K562 (cell line): ENCODE measurements at regions not wholly inside any gene's neighbourhood (a gene's known extent, or its start where the extent isn't known, plus 50 kb on each side); places are given as distances from the start of the nearest gene placed in this dataset.

Source experiments
- ATAC-seq: fragments of 200-7000 bp; cut with Tn5 transposase; 3 replicates; pipeline ENCODE4 v1.9.1; 2020; ENCODE audit warnings: moderate library complexity
- BruUV-seq: library from RNA; stranded (reverse); fragments of 400-500 nt; replicated peaks from 2 replicates; lab custom pipeline; 2021; lab: Mats Ljungman, UMichigan
- CTCF ChIA-PET: fragments of 300-600 bp; formaldehyde crosslinking; extraction: SDS; loops from one replicate; lab custom pipeline; 2021; ENCODE audit warnings: low intra/inter-chr PET ratio; lab: Yijun Ruan, JAX
- POLR2A ChIA-PET: fragments of 300-600, 350-650 bp; sonication (Branson Sonifier 250); formaldehyde crosslinking; extraction: SDS; loops from one replicate; lab custom pipeline; 2021; ENCODE audit warnings: antibody characterized with exemption, inconsistent platforms; lab: Yijun Ruan, JAX
- DNase-seq, 4 experiments: peaks; one replicate each; pipeline versions ENCODE4 v3.0.0 to v3.0.0-alpha.2; 2011 to 2018; ENCODE audit warnings: low spot score in 3 of 4, mixed read lengths in 3 of 4; ENCODE audit errors: extremely low read depth in 1 of 4
- FAIRE-seq: peaks from 2 replicates; lab custom pipeline; 2011; peaks lifted over from hg19 to GRCh38; lab: Jason Lieb, UNC
- H2AFZ ChIP-seq: 2 replicates; pipeline ENCODE4 v1.6.0; 2011; ENCODE audit warnings: low read depth, low read length, control low read depth, inconsistent platforms
- H3K27ac ChIP-seq: fragments of 200-600 bp; 3 replicates; pipeline ENCODE4 v1.8.0; 2011; ENCODE audit warnings: low read depth, mild to moderate bottlenecking, control low read depth, inconsistent platforms, low read length, moderate library complexity, mixed read lengths; ENCODE audit errors: extremely low read depth
- H3K27me3 ChIP-seq, 2 experiments: fragments of 300-600 bp in 1 of 2; 2 replicates in 1 of 2; 3 replicates in 1 of 2; pipeline versions ENCODE4 v1.6.0 to v1.8.0; 2011; ENCODE audit warnings: inconsistent platforms in 2 of 2, low read length in 2 of 2, mild to moderate bottlenecking in 1 of 2, mixed read lengths in 1 of 2, moderate library complexity in 1 of 2; ENCODE audit not compliant: control insufficient read depth in 2 of 2, insufficient read depth in 2 of 2
- H3K36me3 ChIP-seq: fragments of 300-600 bp; 3 replicates; pipeline ENCODE4 v1.8.0; 2011; ENCODE audit warnings: mild to moderate bottlenecking, low read length, inconsistent platforms; ENCODE audit not compliant: control insufficient read depth, insufficient read depth
- H3K4me1 ChIP-seq, 2 experiments: fragments of 200-600 bp in 1 of 2; replicated peaks in 1 of 2; 2 replicates in 1 of 2; 3 replicates in 1 of 2; pipeline versions ENCODE4 v1.5.1 to v1.8.0; 2011; ENCODE audit warnings: inconsistent platforms in 2 of 2, low read length in 2 of 2, mild to moderate bottlenecking in 1 of 2, mixed read lengths in 1 of 2, moderate library complexity in 1 of 2; ENCODE audit not compliant: control insufficient read depth in 2 of 2, insufficient read depth in 2 of 2
- H3K4me2 ChIP-seq: 2 replicates; pipeline ENCODE4 v1.6.1; 2011; ENCODE audit warnings: low read length, control low read depth, inconsistent platforms, mixed read lengths; ENCODE audit not compliant: insufficient read depth
- H3K4me3 ChIP-seq: fragments of 200-600 bp; sonication (generic), shearing (Covaris generic); 2 replicates; pipeline ENCODE4 v1.5.1; 2016; ENCODE audit warnings: control low read depth, inconsistent platforms
- H3K79me2 ChIP-seq: fragments of 200-600 bp; 3 replicates; pipeline ENCODE4 v1.8.0; 2011; ENCODE audit warnings: low read length, inconsistent platforms; ENCODE audit not compliant: control insufficient read depth, insufficient read depth
- H3K9ac ChIP-seq, 2 experiments: 2 replicates each; pipeline versions ENCODE4 v1.6.0 to v1.6.1; 2011; ENCODE audit warnings: low read depth in 2 of 2, low read length in 2 of 2, control low read depth in 1 of 2, inconsistent platforms in 1 of 2, mild to moderate bottlenecking in 1 of 2, mixed read lengths in 1 of 2; ENCODE audit not compliant: insufficient read depth in 1 of 2
- H3K9me1 ChIP-seq: one replicate; pipeline ENCODE4 v1.6.0; 2011; ENCODE audit warnings: inconsistent platforms, mild to moderate bottlenecking, low read length, moderate library complexity; ENCODE audit not compliant: control insufficient read depth, insufficient read depth
- H3K9me3 ChIP-seq: replicated peaks from 2 replicates; pipeline ENCODE4 v1.5.1; 2011; ENCODE audit warnings: low read depth, low read length, inconsistent platforms; ENCODE audit not compliant: control insufficient read depth, insufficient read depth
- H4K20me1 ChIP-seq: replicated peaks from 2 replicates; pipeline ENCODE4 v1.6.1; 2011; ENCODE audit warnings: low read length, inconsistent platforms, mixed read lengths; ENCODE audit not compliant: control insufficient read depth, insufficient read depth
- CBFB ChIP-seq: sonication (generic); formaldehyde crosslinking; IDR thresholded peaks from 2 replicates; pipeline ENCODE4 v1.4.0; 2020; ENCODE audit warnings: mild to moderate bottlenecking, missing genetic modification reagents
- ELF2 ChIP-seq: fragments of 250-450 bp; sonication (Bioruptor Pico); IDR thresholded peaks from 2 replicates; pipeline ENCODE4 v1.5.0; 2021; ENCODE audit warnings: mild to moderate bottlenecking
- HOXB6 ChIP-seq: fragments of 250-450 bp; sonication (Bioruptor Pico); IDR thresholded peaks from 2 replicates; pipeline ENCODE4 v1.5.1; 2022; ENCODE audit warnings: mild to moderate bottlenecking, borderline replicate concordance
- PML ChIP-seq: IDR thresholded peaks from 2 replicates; pipeline ENCODE4 v1.6.1; 2012; ENCODE audit warnings: low read length, inconsistent platforms
- PURB ChIP-seq: sonication (generic); formaldehyde crosslinking; IDR thresholded peaks from 2 replicates; pipeline ENCODE4 v1.9.0; 2021; ENCODE audit warnings: low read depth, mild to moderate bottlenecking, missing genetic modification reagents
- RREB1 ChIP-seq: fragments of 250-450 bp; sonication (Bioruptor Pico); IDR thresholded peaks from 2 replicates; pipeline ENCODE4 v1.4.0; 2020
- ZBED1 ChIP-seq: IDR thresholded peaks from 2 replicates; pipeline ENCODE4 v1.6.1; 2014
- ZEB2 ChIP-seq: fragments of 450-650 bp; IDR thresholded peaks from 2 replicates; pipeline ENCODE4 v1.6.1; 2016
- ZNF124 ChIP-seq: sonication (generic); formaldehyde crosslinking; IDR thresholded peaks from 2 replicates; pipeline ENCODE4 v1.8.1; 2022; ENCODE audit warnings: missing genetic modification reagents
- ZNF79 ChIP-seq: fragments of 250-450 bp; sonication (Bioruptor Pico); IDR thresholded peaks from 2 replicates; pipeline ENCODE4 v1.4.0; 2020; ENCODE audit warnings: low read depth, mild to moderate bottlenecking, moderate library complexity
- WGBS: fragments of 100-300 bp; shearing (Covaris generic); methylation state at CpG from one replicate; pipeline ENCODE4 v1.1.6; 2016; ENCODE audit warnings: low coverage, mixed read lengths; ENCODE audit not compliant: insufficient coverage; ENCODE audit errors: missing lambda C conversion rate; 5-methylcytosine and 5-hydroxymethylcytosine counted together
- in situ Hi-C: fragments of 300-500 bp; cut with MboI; formaldehyde crosslinking; loops from 4 replicates; pipeline ENCODE4 v1.15.0; 2018; ENCODE audit warnings: inconsistent platforms, mixed read lengths
- intact Hi-C: fragments of 100-400 bp; cut with micrococcal nuclease; formaldehyde crosslinking; loops from 2 replicates; pipeline ENCODE4 v1.14.2; 2022

GRCh38 chr13:44165221-44165888 lies 208.3 kb upstream of the SERP2 start:
- Histone ChIP-seq H3K4me2 (no peak overlapping the region), H3K27me3 (no peaks in the 10 kb centered on the region), H3K9ac (no peak overlapping the region), H3K9me1 (no peaks in the 10 kb centered on the region), H3K4me3 (no peak overlapping the region), H3K4me1 (no peaks in the 10 kb centered on the region), H3K27ac (no peak overlapping the region), H4K20me1 (no peaks in the 10 kb centered on the region), H3K79me2 (no peaks in the 10 kb centered on the region), H3K9me3 (no peaks in the 10 kb centered on the region), H3K36me3 (no peaks in the 10 kb centered on the region), H2AFZ (no peak overlapping the region)
- WGBS: 0% methylated on average over 2 of the region's 2 CpGs
- ChIA-PET CTCF (no interaction called here), POLR2A (interaction anchor here (0.6 kb wide), 1 partner anchor 64 kb away, joined by 3 read pairs; no protein-coding TSS in a partner anchor)
- DNase-seq (no peak), FAIRE-seq (no peak), ATAC-seq (no peak)
- in situ Hi-C loops: no loop called here
- TF ChIP-seq RREB1 (no peak), ZNF79 (no peak), ZNF124 (CRISPR knock-in tag) (no peak), ELF2 (CRISPR knock-in tag) (no peak), ZEB2 (no peak), ZBED1 (no peak), PURB (CRISPR knock-in tag) (no peak), PML (no peak), CBFB (CRISPR knock-in tag) (no peak), HOXB6 (CRISPR knock-in tag) (no peak)
- intact Hi-C loops: no loop called here
- no TSS peak for BruUV-seq
